Esophagus (tissue), 2 donors: ENCODE measurements at regions not wholly inside any gene's neighbourhood (a gene's known extent, or its start where the extent isn't known, plus 50 kb on each side); places are given as distances from the start of the nearest gene placed in this dataset.

Experiments
- H3K27ac ChIP-seq, 2 donors: one replicate each; pipeline ENCODE4 v1.5.1; 2013; ENCODE audit warnings: low read depth in 2 of 2, mild to moderate bottlenecking in 2 of 2, inconsistent platforms in 1 of 2, low read length in 1 of 2, moderate library complexity in 1 of 2
- H3K27me3 ChIP-seq, 2 donors: one replicate each; pipeline ENCODE4 v1.6.1; 2013; ENCODE audit warnings: low read length in 2 of 2, control low read depth in 1 of 2, mild to moderate bottlenecking in 1 of 2; ENCODE audit not compliant: insufficient read depth in 2 of 2, control insufficient read depth in 1 of 2
- H3K36me3 ChIP-seq, 2 donors: one replicate each; pipeline ENCODE4 v1.6.1; 2013; ENCODE audit warnings: low read length in 1 of 2; ENCODE audit not compliant: control insufficient read depth in 2 of 2, insufficient read depth in 2 of 2
- H3K4me1 ChIP-seq, 2 donors: one replicate each; pipeline ENCODE4 v1.6.1; 2013; ENCODE audit warnings: low read length in 1 of 2; ENCODE audit not compliant: control insufficient read depth in 2 of 2, insufficient read depth in 2 of 2
- H3K4me3 ChIP-seq, 2 donors: one replicate each; pipeline ENCODE4 v1.5.1; 2013; ENCODE audit warnings: low read length in 2 of 2, mild to moderate bottlenecking in 2 of 2, low read depth in 1 of 2, moderate library complexity in 1 of 2
- H3K9me3 ChIP-seq, 2 donors: one replicate each; pipeline ENCODE4 v1.6.1; 2013; ENCODE audit warnings: mild to moderate bottlenecking in 2 of 2, low read depth in 1 of 2, low read length in 1 of 2, moderate library complexity in 1 of 2; ENCODE audit not compliant: control insufficient read depth in 2 of 2, insufficient read depth in 1 of 2
- WGBS, 2 donors: extraction: QIAGEN DNeasy Blood & Tissue Kit; methylation state at CpG; one replicate each; pipeline ENCODE4 v1.1.7; 2013; 5-methylcytosine and 5-hydroxymethylcytosine counted together
- donor health status: healthy with polysubstance abuse.
- donor health status: Bipolar disorder and iron deficiency.

- Histone ChIP-seq H3K36me3 (no peaks in the 10 kb centered on the region), H3K9me3 (no peaks in the 10 kb centered on the region), H3K27ac (no peak overlapping the region), H3K4me3 (no peak overlapping the region), H3K4me1 (no peaks in the 10 kb centered on the region), H3K27me3 (no peaks in the 10 kb centered on the region)
- WGBS, 2 donors, result 83 to 88% methylated on average over 4 of the region's 4 CpGs
Measured at GRCh38 chr6:16842676-16843075, 81.4 kb upstream of the ATXN1 start.

GRCh38 chr6:16841241-16841640 is 80.0 kb upstream of the ATXN1 start:
- 67 to 68% methylated on average over 7 of the region's 7 CpGs for WGBS, 2 donors
- Histone ChIP-seq H3K4me3 (no peak overlapping the region), H3K27ac (no peak overlapping the region), H3K36me3 (no peaks in the 10 kb centered on the region), H3K4me1 (no peaks in the 10 kb centered on the region), H3K27me3 (no peaks in the 10 kb centered on the region), H3K9me3 (no peaks in the 10 kb centered on the region)

GRCh38 chr6:16840725-16841124 is 79.5 kb upstream of the ATXN1 start:
- WGBS, 2 donors, result 81 to 83% methylated on average over 2 of the region's 2 CpGs
- H3K9me3 ChIP-seq, result no peaks in the 10 kb centered on the region
- no peak overlapping the region for H3K4me3 ChIP-seq
- H3K36me3 ChIP-seq, result no peaks in the 10 kb centered on the region
- no peaks in the 10 kb centered on the region for H3K27me3 ChIP-seq
- H3K4me1 ChIP-seq, result no peaks in the 10 kb centered on the region
- H3K27ac ChIP-seq, result no peak overlapping the region

GRCh38 chr6:16840291-16840690 is 79.0 kb upstream of the ATXN1 start:
- no peak overlapping the region for H3K27ac ChIP-seq
- WGBS, 2 donors, result 54 to 59% methylated on average over 3 of the region's 3 CpGs
- H3K4me1 ChIP-seq, result no peaks in the 10 kb centered on the region
- H3K27me3 ChIP-seq, result no peaks in the 10 kb centered on the region
- no peaks in the 10 kb centered on the region for H3K36me3 ChIP-seq
- H3K4me3 ChIP-seq, result no peak overlapping the region
- H3K9me3 ChIP-seq, result no peaks in the 10 kb centered on the region

- 94 to 96% methylated on average over 2 of the region's 2 CpGs for WGBS, 2 donors
- Histone ChIP-seq H3K9me3 (no peaks in the 10 kb centered on the region), H3K36me3 (no peaks in the 10 kb centered on the region), H3K4me3 (no peak overlapping the region), H3K4me1 (no peaks in the 10 kb centered on the region), H3K27me3 (no peaks in the 10 kb centered on the region), H3K27ac (no peak overlapping the region)
Measured at GRCh38 chr6:16839631-16840179, 78.4 kb upstream of the ATXN1 start.

- no peaks in the 10 kb centered on the region for H3K9me3 ChIP-seq
- H3K36me3 ChIP-seq, result no peaks in the 10 kb centered on the region
- no peak overlapping the region for H3K27ac ChIP-seq
- H3K4me3 ChIP-seq, result no peak overlapping the region
- no peaks in the 10 kb centered on the region for H3K4me1 ChIP-seq
- no peaks in the 10 kb centered on the region for H3K27me3 ChIP-seq
- WGBS, 2 donors, result 77 to 80% methylated on average over 6 of the region's 6 CpGs
Measured at GRCh38 chr6:16837217-16837972, 76.1 kb upstream of the ATXN1 start.

- no peak overlapping the region for H3K4me3 ChIP-seq
- H3K27me3 ChIP-seq, result no peaks in the 10 kb centered on the region
- H3K4me1 ChIP-seq, result no peaks in the 10 kb centered on the region
- no peaks in the 10 kb centered on the region for H3K9me3 ChIP-seq
- H3K36me3 ChIP-seq, result no peaks in the 10 kb centered on the region
- 65 to 68% methylated on average over 9 of the region's 9 CpGs for WGBS, 2 donors
- H3K27ac ChIP-seq, result no peak overlapping the region
Measured at GRCh38 chr6:16836144-16836981, 75.1 kb upstream of the ATXN1 start.

GRCh38 chr6:16834242-16834641 is 73.0 kb upstream of the ATXN1 start:
- Histone ChIP-seq H3K27ac (no peak overlapping the region), H3K4me1 (no peaks in the 10 kb centered on the region), H3K9me3 (no peaks in the 10 kb centered on the region), H3K4me3 (no peak overlapping the region), H3K36me3 (no peaks in the 10 kb centered on the region), H3K27me3 (no peaks in the 10 kb centered on the region)
- WGBS, 2 donors, result 73 to 84% methylated on average over 3 of the region's 3 CpGs

GRCh38 chr6:16832721-16833120 is 71.5 kb upstream of the ATXN1 start:
- WGBS, 2 donors, result 83 to 87% methylated on average over 6 of the region's 6 CpGs
- Histone ChIP-seq H3K27ac (no peak overlapping the region), H3K4me3 (no peak overlapping the region), H3K27me3 (no peaks in the 10 kb centered on the region), H3K36me3 (no peaks in the 10 kb centered on the region), H3K4me1 (no peaks in the 10 kb centered on the region), H3K9me3 (no peaks in the 10 kb centered on the region)
